ENCODE measurements at regions not wholly inside any gene's neighbourhood (a gene's known extent, or its start where the extent isn't known, plus 50 kb on each side); places are given as distances from the start of the nearest gene placed in this dataset.
"Not testable (repeated sequence)": the region's sequence is repeated elsewhere in the genome, so short reads cannot be mapped to it uniquely, and the experiment has no call there.

- no peak for DNase-seq
Observed at GRCh38 chr14:89697281-89698060, 257.1 kb downstream of the EFCAB11 start.

GRCh38 chr14:89695846-89696245 is 258.7 kb downstream of the EFCAB11 start:
- DNase-seq: no peak

- no peak for DNase-seq
Observed at GRCh38 chr14:89690139-89690538, 264.4 kb downstream of the EFCAB11 start.

- DNase-seq: not testable (repeated sequence)
Observed at GRCh38 chr14:89689711-89690110, 264.8 kb downstream of the EFCAB11 start.

GRCh38 chr14:89688507-89689211 is 265.9 kb downstream of the EFCAB11 start:
- DNase-seq: no peak

GRCh38 chr14:89687129-89687528 is 267.4 kb downstream of the EFCAB11 start:
- not testable (repeated sequence) for DNase-seq

- DNase-seq: no peak
Observed at GRCh38 chr14:89684139-89684538, 267.1 kb upstream of the FOXN3 start.

GRCh38 chr14:89681086-89682018 is 264.3 kb upstream of the FOXN3 start:
- no peak for DNase-seq

- no peak for DNase-seq
Observed at GRCh38 chr14:89680156-89680555, 263.1 kb upstream of the FOXN3 start.

GRCh38 chr14:89678768-89679167 is 261.7 kb upstream of the FOXN3 start:
- DNase-seq: peak; percentile 26

GRCh38 chr14:89675590-89675989 is 258.6 kb upstream of the FOXN3 start:
- DNase-seq: no peak

GRCh38 chr14:89674936-89675335 is 257.9 kb upstream of the FOXN3 start:
- DNase-seq: peak; percentile 15

GRCh38 chr14:89674240-89674639 is 257.2 kb upstream of the FOXN3 start:
- no peak for DNase-seq

- peak; percentile 45 for DNase-seq
Observed at GRCh38 chr14:89673512-89674225, 256.6 kb upstream of the FOXN3 start.

GRCh38 chr14:89672636-89673511 is 255.8 kb upstream of the FOXN3 start:
- peak; percentile 26 for DNase-seq

- DNase-seq: no peak
Observed at GRCh38 chr14:89669193-89669592, 252.2 kb upstream of the FOXN3 start.

- peak; percentile 6 for DNase-seq
Observed at GRCh38 chr14:89667983-89668382, 250.9 kb upstream of the FOXN3 start.

- not testable (repeated sequence) for DNase-seq
Observed at GRCh38 chr14:89665300-89666081, 248.5 kb upstream of the FOXN3 start.

- no peak for DNase-seq
Observed at GRCh38 chr14:89661392-89661791, 244.4 kb upstream of the FOXN3 start.

- DNase-seq: not testable (repeated sequence)
Observed at GRCh38 chr14:89660625-89661233, 243.7 kb upstream of the FOXN3 start.
